Panc1 (cell line): ENCODE measurements at regions not wholly inside any gene's neighbourhood (a gene's known extent, or its start where the extent isn't known, plus 50 kb on each side); places are given as distances from the start of the nearest gene placed in this dataset.

Experiments used
- ATAC-seq: fragments of 200-7000 bp; cut with Tn5 transposase; 2 replicates; pipeline ENCODE4 v1.9.1; 2020; ENCODE audit warnings: mild to moderate bottlenecking, moderate library complexity
- BruUV-seq: library from RNA; stranded (reverse); fragments of 400-500 nt; replicated peaks from 2 replicates; lab custom pipeline; 2021; lab: Mats Ljungman, UMichigan
- CTCF ChIA-PET: fragments of 300-600 bp; sonication (Branson Sonifier 250); formaldehyde crosslinking; loops from one replicate; lab custom pipeline; 2022; ENCODE audit warnings: antibody characterized with exemption; lab: Charles Lee
- POLR2A ChIA-PET: fragments of 300-600 bp; sonication (Branson Sonifier 250); formaldehyde crosslinking; loops from one replicate; lab custom pipeline; 2022; ENCODE audit warnings: antibody characterized with exemption; lab: Charles Lee
- DNase-seq: peaks from one replicate; pipeline ENCODE4 v3.0.0-alpha.2; 2010; ENCODE audit warnings: low read depth, low spot score
- H3K27ac ChIP-seq: 2 replicates; pipeline ENCODE4 v1.5.1; 2011; ENCODE audit warnings: mild to moderate bottlenecking, low read length, inconsistent platforms
- H3K27me3 ChIP-seq: fragments of 200-500 bp; sonication (Bioruptor generic); 2 replicates; pipeline ENCODE4 v1.6.0; 2014; ENCODE audit warnings: low read length, inconsistent platforms; ENCODE audit not compliant: control insufficient read depth, insufficient read depth
- H3K36me3 ChIP-seq: fragments of 200-500 bp; sonication (Bioruptor generic); 2 replicates; pipeline ENCODE4 v1.5.1; 2014; ENCODE audit warnings: inconsistent platforms, mild to moderate bottlenecking, low read length, moderate library complexity; ENCODE audit not compliant: control insufficient read depth, insufficient read depth
- H3K4me1 ChIP-seq: 2 replicates; pipeline ENCODE4 v1.5.1; 2011; ENCODE audit warnings: inconsistent platforms, mild to moderate bottlenecking, low read length, moderate library complexity; ENCODE audit not compliant: control insufficient read depth, insufficient read depth
- H3K4me3 ChIP-seq, 2 experiments: 2 replicates each; pipeline ENCODE4 v1.5.1; 2011 to 2012; ENCODE audit warnings: low read depth in 2 of 2, low read length in 2 of 2, mild to moderate bottlenecking in 2 of 2, inconsistent platforms in 1 of 2, moderate library complexity in 1 of 2
- H3K9me3 ChIP-seq: fragments of 200-500 bp; sonication (Bioruptor generic); 2 replicates; pipeline ENCODE4 v1.5.1; 2014; ENCODE audit warnings: low read depth, mild to moderate bottlenecking, inconsistent platforms, low read length, moderate library complexity; ENCODE audit not compliant: control insufficient read depth, insufficient read depth
- POLR2AphosphoS5 ChIP-seq: IDR thresholded peaks from 2 replicates; pipeline ENCODE4 v1.6.1; 2012; ENCODE audit warnings: mild to moderate bottlenecking, low read depth, low read length, moderate library complexity
- SIN3A ChIP-seq: IDR thresholded peaks from 2 replicates; pipeline ENCODE4 v1.6.1; 2012; ENCODE audit warnings: low read depth, mild to moderate bottlenecking, low read length, moderate library complexity, borderline replicate concordance; ENCODE audit not compliant: insufficient read depth
- TCF7L2 ChIP-seq: IDR thresholded peaks from 2 replicates; pipeline ENCODE4 v1.6.1; 2011; ENCODE audit warnings: mild to moderate bottlenecking, low read depth, low read length, inconsistent platforms
- in situ Hi-C: cut with HindIII; loops from 2 replicates; pipeline ENCODE4 v1.10.0; 2016; ENCODE audit warnings: low sequenced_read_pairs, low pct_unique_long_range_greater_than_20kb
- intact Hi-C: fragments of 100-400 bp; cut with micrococcal nuclease; formaldehyde crosslinking; loops from one replicate; pipeline ENCODE4 v1.10.0; 2022; ENCODE audit not compliant: unreplicated experiment
- TF ChIP-seq, protein P1 (sequence below), 2 experiments: IDR thresholded peaks; 2 replicates each; pipeline ENCODE4 v1.6.1; 2011 to 2012; ENCODE audit warnings: low read depth in 2 of 2, control low read depth in 1 of 2, low read length in 1 of 2, mild to moderate bottlenecking in 1 of 2, moderate library complexity in 1 of 2; ENCODE audit not compliant: insufficient read depth in 1 of 2
- TF ChIP-seq, protein P2 (sequence below): fragments of 450-650 bp; IDR thresholded peaks from 2 replicates; pipeline ENCODE4 v1.5.1; 2017; ENCODE audit warnings: mild to moderate bottlenecking

DNA sequence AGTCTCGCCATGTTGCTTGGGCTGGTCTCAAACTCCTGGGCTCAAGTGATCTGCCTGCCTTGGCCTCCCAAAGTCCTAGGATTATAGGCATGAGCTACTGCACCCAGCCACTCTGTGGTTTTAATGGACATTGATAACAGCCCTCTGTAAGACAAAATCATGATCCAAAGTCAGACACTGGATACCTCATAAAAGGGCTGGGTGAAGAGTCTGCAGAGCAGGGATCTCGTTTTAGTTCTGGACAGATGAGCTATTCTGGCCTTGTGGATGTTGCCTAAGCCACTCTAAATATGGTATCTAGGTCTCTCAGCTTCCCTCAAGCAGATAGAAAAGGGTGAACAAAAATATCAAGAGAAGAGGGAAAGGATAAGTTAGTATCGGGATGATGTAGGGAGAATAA, 133.4 kb upstream of the OSMR start:
- in situ Hi-C loops = no loop called here

DNA sequence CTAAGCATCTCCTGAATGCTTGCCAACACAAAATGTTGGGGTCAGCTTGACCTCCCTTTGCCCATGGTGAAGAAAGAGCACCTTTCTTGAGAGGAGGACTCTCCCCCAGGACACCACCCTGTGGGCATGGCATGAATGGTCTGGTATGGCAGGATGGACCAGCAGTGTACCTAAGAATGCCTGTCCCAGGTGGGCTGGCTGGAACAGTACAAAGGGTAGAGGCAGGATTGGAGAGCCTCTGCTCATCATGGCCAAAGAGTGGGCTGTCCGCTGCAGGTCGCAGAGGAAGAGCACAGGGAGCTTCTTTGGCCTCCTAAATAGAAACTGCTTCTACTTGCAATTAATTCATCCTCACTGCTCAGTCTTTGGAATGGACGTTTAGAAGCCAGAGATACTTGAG, 131.6 kb upstream of the OSMR start:
- H3K4me3 ChIP-seq = no peak overlapping the region
- 0 out of 2 replicates have a peak, but pooled peaks cover 5% of the 10 kb centered on the region for H3K4me1 ChIP-seq
- no peaks in the 10 kb centered on the region for H3K27me3 ChIP-seq
- no peak for ATAC-seq
- no peaks in the 10 kb centered on the region for H3K36me3 ChIP-seq
- DNase-seq = no peak
- no peaks in the 10 kb centered on the region for H3K9me3 ChIP-seq
- POLR2A ChIA-PET = interaction anchor here (0.6 kb wide), 1 partner anchor 147 kb away, joined by 5 read pairs; no protein-coding TSS in a partner anchor
- intact Hi-C loops (no loop called here), in situ Hi-C loops (no loop called here)
- CTCF ChIA-PET = no interaction called here
- BruUV-seq = no TSS peak
- TF ChIP-seq SIN3A = no peak
- TF ChIP-seq TCF7L2 = no peak
- no peak overlapping the region; the same call in 1 of the 2 replicates for H3K27ac ChIP-seq

More for the DNA sequence above, 133.4 kb upstream of the OSMR start:
- ChIA-PET CTCF (no interaction called here), POLR2A (no interaction called here)
- no peak for TF ChIP-seq TCF7L2
- no peak for TF ChIP-seq SIN3A
- TF ChIP-seq, protein P1, sequence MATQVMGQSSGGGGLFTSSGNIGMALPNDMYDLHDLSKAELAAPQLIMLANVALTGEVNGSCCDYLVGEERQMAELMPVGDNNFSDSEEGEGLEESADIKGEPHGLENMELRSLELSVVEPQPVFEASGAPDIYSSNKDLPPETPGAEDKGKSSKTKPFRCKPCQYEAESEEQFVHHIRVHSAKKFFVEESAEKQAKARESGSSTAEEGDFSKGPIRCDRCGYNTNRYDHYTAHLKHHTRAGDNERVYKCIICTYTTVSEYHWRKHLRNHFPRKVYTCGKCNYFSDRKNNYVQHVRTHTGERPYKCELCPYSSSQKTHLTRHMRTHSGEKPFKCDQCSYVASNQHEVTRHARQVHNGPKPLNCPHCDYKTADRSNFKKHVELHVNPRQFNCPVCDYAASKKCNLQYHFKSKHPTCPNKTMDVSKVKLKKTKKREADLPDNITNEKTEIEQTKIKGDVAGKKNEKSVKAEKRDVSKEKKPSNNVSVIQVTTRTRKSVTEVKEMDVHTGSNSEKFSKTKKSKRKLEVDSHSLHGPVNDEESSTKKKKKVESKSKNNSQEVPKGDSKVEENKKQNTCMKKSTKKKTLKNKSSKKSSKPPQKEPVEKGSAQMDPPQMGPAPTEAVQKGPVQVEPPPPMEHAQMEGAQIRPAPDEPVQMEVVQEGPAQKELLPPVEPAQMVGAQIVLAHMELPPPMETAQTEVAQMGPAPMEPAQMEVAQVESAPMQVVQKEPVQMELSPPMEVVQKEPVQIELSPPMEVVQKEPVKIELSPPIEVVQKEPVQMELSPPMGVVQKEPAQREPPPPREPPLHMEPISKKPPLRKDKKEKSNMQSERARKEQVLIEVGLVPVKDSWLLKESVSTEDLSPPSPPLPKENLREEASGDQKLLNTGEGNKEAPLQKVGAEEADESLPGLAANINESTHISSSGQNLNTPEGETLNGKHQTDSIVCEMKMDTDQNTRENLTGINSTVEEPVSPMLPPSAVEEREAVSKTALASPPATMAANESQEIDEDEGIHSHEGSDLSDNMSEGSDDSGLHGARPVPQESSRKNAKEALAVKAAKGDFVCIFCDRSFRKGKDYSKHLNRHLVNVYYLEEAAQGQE (IDR thresholded peaks at IDR 0.05; ENCODE audit: insufficient read depth in 1 of 2, low read depth in 2 of 2, low read length in 1 of 2) = no peak
- TF ChIP-seq, protein P2, sequence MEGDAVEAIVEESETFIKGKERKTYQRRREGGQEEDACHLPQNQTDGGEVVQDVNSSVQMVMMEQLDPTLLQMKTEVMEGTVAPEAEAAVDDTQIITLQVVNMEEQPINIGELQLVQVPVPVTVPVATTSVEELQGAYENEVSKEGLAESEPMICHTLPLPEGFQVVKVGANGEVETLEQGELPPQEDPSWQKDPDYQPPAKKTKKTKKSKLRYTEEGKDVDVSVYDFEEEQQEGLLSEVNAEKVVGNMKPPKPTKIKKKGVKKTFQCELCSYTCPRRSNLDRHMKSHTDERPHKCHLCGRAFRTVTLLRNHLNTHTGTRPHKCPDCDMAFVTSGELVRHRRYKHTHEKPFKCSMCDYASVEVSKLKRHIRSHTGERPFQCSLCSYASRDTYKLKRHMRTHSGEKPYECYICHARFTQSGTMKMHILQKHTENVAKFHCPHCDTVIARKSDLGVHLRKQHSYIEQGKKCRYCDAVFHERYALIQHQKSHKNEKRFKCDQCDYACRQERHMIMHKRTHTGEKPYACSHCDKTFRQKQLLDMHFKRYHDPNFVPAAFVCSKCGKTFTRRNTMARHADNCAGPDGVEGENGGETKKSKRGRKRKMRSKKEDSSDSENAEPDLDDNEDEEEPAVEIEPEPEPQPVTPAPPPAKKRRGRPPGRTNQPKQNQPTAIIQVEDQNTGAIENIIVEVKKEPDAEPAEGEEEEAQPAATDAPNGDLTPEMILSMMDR = no peak
- TF ChIP-seq POLR2AphosphoS5 = no peak
- Histone ChIP-seq H3K4me1 (peaks cover 12% of the 10 kb centered on the region), H3K27ac (no peak overlapping the region), H3K4me3 (no peak overlapping the region), H3K36me3 (no peaks in the 10 kb centered on the region), H3K27me3 (no peaks in the 10 kb centered on the region), H3K9me3 (no peaks in the 10 kb centered on the region)
- intact Hi-C loops = no loop called here
- ATAC-seq = no peak
- BruUV-seq = no TSS peak
- DNase-seq = no peak

DNA sequence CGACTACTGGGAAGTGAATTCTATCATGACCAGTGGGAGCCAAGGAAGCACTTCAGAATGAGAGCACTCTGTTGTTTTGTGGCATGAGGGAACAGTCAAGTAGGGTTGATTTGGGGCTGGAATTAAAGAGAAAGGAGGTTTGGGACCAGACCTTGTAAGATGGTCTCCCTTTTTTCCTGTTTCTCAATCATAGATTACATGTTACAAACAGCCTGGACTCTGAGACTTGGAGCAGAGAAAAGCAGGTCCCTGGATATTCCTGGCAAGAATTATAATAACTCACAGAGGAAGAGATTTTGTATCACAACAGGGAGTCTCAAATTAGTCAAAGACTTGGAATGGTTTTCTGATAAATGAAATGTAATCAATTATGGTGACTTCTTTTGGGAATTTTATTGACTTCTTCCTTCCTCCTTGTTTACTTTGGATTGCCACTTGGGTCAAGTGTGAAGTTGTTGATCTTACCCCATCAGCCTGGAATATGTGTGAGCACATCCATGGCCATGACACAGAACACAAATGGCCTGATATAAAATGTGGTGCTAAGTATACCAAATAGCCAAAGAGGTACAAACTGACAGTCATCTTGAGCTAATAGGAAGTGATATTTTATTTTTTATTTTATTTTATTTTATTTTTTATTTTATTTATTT, 131.0 kb upstream of the OSMR start:
- Histone ChIP-seq H3K4me1 (0 out of 2 replicates have a peak, but pooled peaks cover 2% of the 10 kb centered on the region), H3K27ac (peak overlapping the region; percentile 32; the same call in 1 of the 2 replicates), H3K4me3 (no peak overlapping the region), H3K36me3 (no peaks in the 10 kb centered on the region), H3K9me3 (no peaks in the 10 kb centered on the region), H3K27me3 (no peaks in the 10 kb centered on the region)
- intact Hi-C loops = no loop called here
- CTCF ChIA-PET = no interaction called here
- POLR2A ChIA-PET = interaction anchor here (0.6 kb wide), 1 partner anchor 147 kb away, joined by 5 read pairs; no protein-coding TSS in a partner anchor
- DNase-seq (no peak), ATAC-seq (no peak)
- in situ Hi-C loops = no loop called here
- TF ChIP-seq, protein P1 (IDR thresholded peaks at IDR 0.05; ENCODE audit: insufficient read depth in 1 of 2, low read depth in 2 of 2, low read length in 1 of 2) = no peak
- TF ChIP-seq TCF7L2 = no peak
- no peak for TF ChIP-seq POLR2AphosphoS5
- TF ChIP-seq SIN3A = no peak
- TF ChIP-seq, protein P2 = no peak
- no TSS peak for BruUV-seq
